H1 (cell line): ENCODE measurements at regions not wholly inside any gene's neighbourhood (a gene's known extent, or its start where the extent isn't known, plus 50 kb on each side); places are given as distances from the start of the nearest gene placed in this dataset.

ENCODE experiments used
- CTCF ChIA-PET: fragments of 300-600 bp; sonication (Branson Sonifier 250); formaldehyde crosslinking; loops from one replicate; lab custom pipeline; 2021; ENCODE audit not compliant: partially characterized antibody; lab: Charles Lee
- POLR2A ChIA-PET: fragments of 300-600 bp; sonication (Branson Sonifier 250); formaldehyde crosslinking; loops from one replicate; lab custom pipeline; 2021; ENCODE audit warnings: inconsistent platforms; ENCODE audit not compliant: partially characterized antibody; lab: Charles Lee
- DNase-seq, 2 experiments: peaks; one replicate each; pipeline versions ENCODE4 v3.0.0 to v3.0.0-alpha.2; 2010 to 2022; ENCODE audit warnings: low spot score in 2 of 2, low read depth in 1 of 2, mixed read lengths in 1 of 2
- FAIRE-seq: peaks from 2 replicates; lab custom pipeline; 2011; peaks lifted over from hg19 to GRCh38; lab: Jason Lieb, UNC
- H2AFZ ChIP-seq: 2 replicates; pipeline ENCODE4 v1.8.1; 2012; ENCODE audit warnings: low read length, inconsistent platforms
- H2AK5ac ChIP-seq: 2 replicates; pipeline ENCODE4 v1.6.1; 2013; ENCODE audit warnings: low read depth, low read length
- H2BK120ac ChIP-seq: replicated peaks from 2 replicates; pipeline ENCODE3; 2013; ENCODE audit warnings: low read depth, low read length, inconsistent platforms
- H2BK12ac ChIP-seq: 2 replicates; pipeline ENCODE4 v1.6.1; 2013; ENCODE audit warnings: low read depth, low read length
- H2BK15ac ChIP-seq: 2 replicates; pipeline ENCODE4 v1.6.1; 2013; ENCODE audit warnings: low read length
- H2BK20ac ChIP-seq: 2 replicates; pipeline ENCODE4 v1.6.1; 2013; ENCODE audit warnings: low read length
- H2BK5ac ChIP-seq: 2 replicates; pipeline ENCODE4 v1.6.1; 2013; ENCODE audit warnings: low read depth, low read length
- H3K14ac ChIP-seq: 2 replicates; pipeline ENCODE4 v1.6.1; 2013; ENCODE audit warnings: inconsistent platforms; ENCODE audit not compliant: insufficient read length
- H3K18ac ChIP-seq: 2 replicates; pipeline ENCODE4 v1.6.1; 2013; ENCODE audit warnings: low read length; ENCODE audit errors: extremely low read depth
- H3K23ac ChIP-seq: 2 replicates; pipeline ENCODE4 v1.6.1; 2013; ENCODE audit warnings: inconsistent platforms; ENCODE audit not compliant: insufficient read length
- H3K23me2 ChIP-seq: 2 replicates; pipeline ENCODE4 v1.6.1; 2013; ENCODE audit warnings: low read depth, low read length
- H3K27ac ChIP-seq: 2 replicates; pipeline ENCODE4 v1.6.1; 2011; ENCODE audit warnings: low read depth, low read length, inconsistent platforms
- H3K27me3 ChIP-seq, 4 experiments: replicated peaks in 1 of 4; 1 replicate in 1 of 4; 2 replicates in 3 of 4; pipeline versions ENCODE4 v1.6.1 to v1.8.1; 2011 to 2013; ENCODE audit warnings: low read length in 3 of 4, mild to moderate bottlenecking in 3 of 4, inconsistent platforms in 2 of 4, mixed read lengths in 2 of 4, moderate library complexity in 1 of 4; ENCODE audit not compliant: control insufficient read depth in 3 of 4, insufficient read depth in 3 of 4; ENCODE audit errors: extremely low read depth in 1 of 4
- H3K36me3 ChIP-seq, 4 experiments: 2 replicates each; pipeline versions ENCODE4 v1.6.1 to v1.8.1; 2011 to 2013; ENCODE audit warnings: mild to moderate bottlenecking in 4 of 4, low read length in 3 of 4, moderate library complexity in 2 of 4, control low read depth in 1 of 4, inconsistent platforms in 1 of 4; ENCODE audit not compliant: insufficient read depth in 4 of 4, control insufficient read depth in 2 of 4
- H3K4ac ChIP-seq: replicated peaks from 2 replicates; pipeline ENCODE3; 2013; ENCODE audit warnings: low read length, low read depth, mixed read lengths, inconsistent platforms; ENCODE audit not compliant: insufficient read length
- H3K4me1 ChIP-seq, 4 experiments: replicated peaks in 1 of 4; 1 replicate in 1 of 4; 2 replicates in 3 of 4; pipeline versions ENCODE4 v1.6.1 to v1.8.1; 2011 to 2013; ENCODE audit warnings: low read length in 3 of 4, inconsistent platforms in 2 of 4, mixed read lengths in 1 of 4; ENCODE audit not compliant: insufficient read depth in 4 of 4, control insufficient read depth in 3 of 4
- H3K4me2 ChIP-seq, 2 experiments: 2 replicates each; pipeline versions ENCODE4 v1.6.1 to v1.8.1; 2011 to 2013; ENCODE audit warnings: low read depth in 2 of 2, low read length in 2 of 2, control low read depth in 1 of 2, inconsistent platforms in 1 of 2, mild to moderate bottlenecking in 1 of 2; ENCODE audit not compliant: insufficient read depth in 1 of 2
- H3K4me3 ChIP-seq, 4 experiments: fragments of 200-600, 300-600 bp in 1 of 4; sonication (generic), shearing (Covaris generic), sonication (Bioruptor Twin) in 1 of 4; 2 replicates each; pipeline versions ENCODE4 v1.5.1 to v1.8.1; 2011 to 2016; ENCODE audit warnings: low read length in 4 of 4, low read depth in 3 of 4, control low read depth in 2 of 4, inconsistent platforms in 2 of 4, mild to moderate bottlenecking in 2 of 4, mixed read lengths in 1 of 4, moderate library complexity in 1 of 4; ENCODE audit not compliant: insufficient read depth in 2 of 4; ENCODE audit errors: extremely low read depth in 1 of 4
- H3K56ac ChIP-seq: replicated peaks from 2 replicates; pipeline ENCODE3; 2013; ENCODE audit warnings: low read depth, mild to moderate bottlenecking, mixed read lengths, low read length, inconsistent platforms; ENCODE audit not compliant: insufficient read length
- H3K79me1 ChIP-seq: 2 replicates; pipeline ENCODE4 v1.6.1; 2013; ENCODE audit warnings: low read depth, low read length, control low read depth
- H3K79me2 ChIP-seq, 2 experiments: 2 replicates each; pipeline versions ENCODE4 v1.6.1 to v1.8.1; 2012 to 2013; ENCODE audit warnings: low read length in 2 of 2, mild to moderate bottlenecking in 2 of 2, inconsistent platforms in 1 of 2; ENCODE audit not compliant: insufficient read depth in 2 of 2, control insufficient read depth in 1 of 2
- H3K9ac ChIP-seq, 4 experiments: replicated peaks in 1 of 4; 1 replicate in 1 of 4; 2 replicates in 3 of 4; pipeline versions ENCODE4 v1.6.1 to v1.8.1; 2011 to 2013; ENCODE audit warnings: low read depth in 3 of 4, low read length in 3 of 4, control low read depth in 2 of 4, mild to moderate bottlenecking in 2 of 4, moderate library complexity in 2 of 4, inconsistent platforms in 1 of 4; ENCODE audit errors: extremely low read depth in 1 of 4
- H3K9me3 ChIP-seq, 2 experiments: 2 replicates each; pipeline versions ENCODE4 v1.6.1 to v1.8.1; 2012 to 2013; ENCODE audit warnings: mild to moderate bottlenecking in 2 of 2, moderate library complexity in 2 of 2, control low read depth in 1 of 2, inconsistent platforms in 1 of 2, low read depth in 1 of 2, low read length in 1 of 2, mixed read lengths in 1 of 2; ENCODE audit not compliant: insufficient read depth in 2 of 2
- H4K20me1 ChIP-seq, 2 experiments: replicated peaks in 1 of 2; 2 replicates each; pipeline versions ENCODE3 to v1.8.1; 2011 to 2013; ENCODE audit warnings: inconsistent platforms in 2 of 2, low read length in 2 of 2, mild to moderate bottlenecking in 1 of 2; ENCODE audit not compliant: insufficient read depth in 2 of 2, control insufficient read depth in 1 of 2
- H4K5ac ChIP-seq: 2 replicates; pipeline ENCODE4 v1.6.1; 2013; ENCODE audit warnings: low read length, low read depth, mixed read lengths, inconsistent platforms; ENCODE audit not compliant: insufficient read length
- H4K8ac ChIP-seq: 2 replicates; pipeline ENCODE4 v1.8.0; 2013; ENCODE audit warnings: mild to moderate bottlenecking, moderate library complexity, low read length, inconsistent platforms; ENCODE audit not compliant: insufficient read depth; ENCODE audit errors: extremely low read depth
- H4K91ac ChIP-seq: replicated peaks from 2 replicates; pipeline ENCODE3; 2013; ENCODE audit warnings: low read length, mixed read lengths, inconsistent platforms; ENCODE audit not compliant: insufficient read length
- BRCA1 ChIP-seq: IDR thresholded peaks from 2 replicates; pipeline ENCODE4 v1.6.1; 2012; ENCODE audit warnings: low read depth, low read length, improper control_type of control experiment
- CBX5 ChIP-seq: fragments of 300-800, 300-1000 bp; sonication (generic); IDR thresholded peaks from 2 replicates; pipeline ENCODE4 v1.7.1; 2016; ENCODE audit warnings: antibody characterized with exemption, low read length, low read depth
- CEBPB ChIP-seq: IDR thresholded peaks from 2 replicates; pipeline ENCODE4 v1.6.1; 2012; ENCODE audit warnings: low read depth, low read length
- CHD1 ChIP-seq: IDR thresholded peaks from 2 replicates; pipeline ENCODE4 v1.6.1; 2012; ENCODE audit warnings: low read depth, low read length, improper control_type of control experiment
- CHD2 ChIP-seq: IDR thresholded peaks from 2 replicates; pipeline ENCODE4 v1.6.1; 2012; ENCODE audit warnings: low read length, improper control_type of control experiment
- CREB1 ChIP-seq: IDR thresholded peaks from 2 replicates; pipeline ENCODE4 v1.6.1; 2012; ENCODE audit warnings: inconsistent platforms
- JUN ChIP-seq: IDR thresholded peaks from 2 replicates; pipeline ENCODE4 v1.6.1; 2011; ENCODE audit warnings: low read depth, mild to moderate bottlenecking, improper control_type of control experiment, low read length
- NRF1 ChIP-seq: IDR thresholded peaks from 2 replicates; pipeline ENCODE4 v1.6.1; 2011; ENCODE audit warnings: mild to moderate bottlenecking, low read depth, low read length, improper control_type of control experiment
- POLR2A ChIP-seq, 2 experiments: IDR thresholded peaks; 1 replicate in 1 of 2; 2 replicates in 1 of 2; pipeline ENCODE4 v1.6.1; 2011; ENCODE audit warnings: low read depth in 2 of 2, low read length in 2 of 2, mild to moderate bottlenecking in 2 of 2; ENCODE audit errors: control extremely low read depth in 1 of 2
- SAP30 ChIP-seq: fragments of 300-600 bp; sonication (generic); IDR thresholded peaks from 2 replicates; pipeline ENCODE4 v1.7.1; 2012; ENCODE audit warnings: low read length, moderate library complexity, mild to moderate bottlenecking, inconsistent platforms; ENCODE audit not compliant: insufficient read depth, insufficient replicate concordance
- SIN3A ChIP-seq, 2 experiments: IDR thresholded peaks in 1 of 2; conservative IDR thresholded peaks in 1 of 2; 2 replicates each; pipeline ENCODE4 v1.6.1; 2011 to 2012; ENCODE audit warnings: low read length in 2 of 2, improper control_type of control experiment in 1 of 2, low read depth in 1 of 2, mild to moderate bottlenecking in 1 of 2
- SIX5 ChIP-seq: IDR thresholded peaks from 2 replicates; pipeline ENCODE4 v1.6.1; 2011; ENCODE audit warnings: mild to moderate bottlenecking, low read depth, low read length
- SP1 ChIP-seq: IDR thresholded peaks from 2 replicates; pipeline ENCODE4 v1.6.1; 2011; ENCODE audit warnings: low read depth, low read length
- SP2 ChIP-seq: IDR thresholded peaks from 2 replicates; pipeline ENCODE4 v1.6.1; 2012; ENCODE audit warnings: mild to moderate bottlenecking, low read length, inconsistent platforms
- TCF12 ChIP-seq: IDR thresholded peaks from 2 replicates; pipeline ENCODE4 v1.6.1; 2011; ENCODE audit warnings: low read depth, mild to moderate bottlenecking, low read length
- YY1 ChIP-seq: IDR thresholded peaks from 2 replicates; pipeline ENCODE4 v1.6.1; 2011; ENCODE audit warnings: low read depth, mild to moderate bottlenecking, low read length
- WGBS, 2 experiments: shearing (Covaris generic) in 1 of 2; methylation state at CpG; one replicate each; pipeline versions ENCODE4 v1.1.6 to v1.1.7; 2013 to 2015; ENCODE audit warnings: low lambda C conversion rate in 2 of 2, mixed read lengths in 2 of 2, inconsistent platforms in 1 of 2, low coverage in 1 of 2, missing lambda C conversion rate in 1 of 2; ENCODE audit not compliant: insufficient replicate concordance in 2 of 2, insufficient coverage in 1 of 2, insufficient read length in 1 of 2; ENCODE audit errors: extremely low coverage in 1 of 2, missing lambda C conversion rate in 1 of 2; 5-methylcytosine and 5-hydroxymethylcytosine counted together

- Histone ChIP-seq H2AFZ (no peak overlapping the region), H3K4me3 (no peak overlapping the region), H3K18ac (no peak overlapping the region), H2BK12ac (no peak overlapping the region), H4K91ac (no peak overlapping the region), H4K5ac (no peak overlapping the region), H3K27me3 (no peaks in the 10 kb centered on the region), H2BK5ac (no peak overlapping the region), H3K79me2 (no peaks in the 10 kb centered on the region), H3K56ac (no peak overlapping the region), H3K36me3 (no peaks in the 10 kb centered on the region), H3K14ac (no peak overlapping the region), H4K8ac (no peak overlapping the region), H2BK15ac (no peak overlapping the region), H3K27ac (no peak overlapping the region), H2BK20ac (no peak overlapping the region), H3K4ac (no peak overlapping the region), H2BK120ac (no peak overlapping the region), H3K23ac (no peak overlapping the region), H4K20me1 (peaks cover 0 to 2% of the 10 kb centered on the region in 2 experiments), H3K4me2 (no peak overlapping the region), H3K9ac (no peak overlapping the region), H3K9me3 (peaks cover 0 to 7% of the 10 kb centered on the region in 2 experiments; a peak in 1 of 4 replicates), H2AK5ac (no peak overlapping the region), H3K4me1 (no peaks in the 10 kb centered on the region; a peak in 1 of 7 replicates), H3K23me2 (no peaks in the 10 kb centered on the region), H3K79me1 (no peaks in the 10 kb centered on the region)
- DNase-seq, result no peak
- CTCF ChIA-PET, result no interaction called here
- POLR2A ChIA-PET, result no interaction called here
- WGBS, 2 experiments, result 92% methylated on average over 14 of the region's 15 CpGs; no CpG with 5 or more reads in 1 of the 2 experiments
- FAIRE-seq, result no peak
- TF ChIP-seq YY1 (no peak), CHD1 (no peak), SIX5 (no peak), TCF12 (no peak), SP1 (no peak), NRF1 (no peak), CREB1 (no peak), SIN3A (conservative IDR thresholded peaks at IDR 0.05 in 1 of 2, IDR thresholded peaks at IDR 0.05 in 1 of 2; ENCODE audit: low read depth in 1 of 2, low read length in 2 of 2) (no peak), BRCA1 (no peak), CBX5 (no peak), JUN (no peak), CEBPB (no peak), CHD2 (no peak), POLR2A (IDR thresholded peaks at IDR 0.05; ENCODE audit: control extremely low read depth in 1 of 2, low read depth in 2 of 2, low read length in 2 of 2) (no peak), SP2 (no peak), SAP30 (no peak)
These were observed 462.4 kb downstream of the BRD1 start for GRCh38 chr22:49365191-49365837.
